ENCODE measurements at regions not wholly inside any gene's neighbourhood (a gene's known extent, or its start where the extent isn't known, plus 50 kb on each side); places are given as distances from the start of the nearest gene placed in this dataset.
A peak's percentile ranks its signal among the peaks of the same experiment; 100 is the strongest.

DNA sequence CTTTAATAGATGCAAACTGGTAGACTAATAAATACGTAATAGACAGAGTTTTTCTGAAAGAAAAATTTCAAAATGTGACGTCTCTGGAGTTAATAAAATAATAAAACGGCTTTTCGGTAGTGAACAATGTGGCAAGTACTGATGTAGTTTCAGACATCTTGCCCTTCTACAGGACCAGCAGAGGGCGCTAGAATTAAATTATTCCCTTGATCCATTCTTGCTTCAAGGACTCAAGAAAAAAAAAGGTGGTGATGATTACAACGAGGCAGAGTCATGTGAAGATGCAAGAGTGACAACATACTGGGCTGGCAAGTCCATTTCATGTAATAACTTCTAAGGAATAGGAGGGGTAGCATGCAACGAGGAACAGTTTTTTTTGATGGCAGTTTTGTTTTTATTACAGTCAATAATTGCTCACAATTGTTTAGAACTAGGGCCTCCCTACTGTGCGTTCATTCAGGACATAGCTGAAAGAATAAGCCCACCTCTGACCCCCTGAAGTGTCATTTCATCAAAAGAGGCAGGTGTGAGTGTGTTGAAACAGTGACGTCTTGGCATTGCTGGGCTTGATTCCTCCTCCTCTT, 101.0 kb upstream of the GZMB start:
- no peak for TF ChIP-seq EGR1 (IDR thresholded peaks at IDR 0.05)
- no peak for TF ChIP-seq EP300 (IDR thresholded peaks at IDR 0.05; ENCODE audit: borderline replicate concordance)
- no peak for TF ChIP-seq CREB1 (IDR thresholded peaks at IDR 0.05; ENCODE audit: low read depth)
- peak; percentile 82 for TF ChIP-seq RAD21 (IDR thresholded peaks at IDR 0.05; ENCODE audit: low read depth)
- TF ChIP-seq, protein P1, sequence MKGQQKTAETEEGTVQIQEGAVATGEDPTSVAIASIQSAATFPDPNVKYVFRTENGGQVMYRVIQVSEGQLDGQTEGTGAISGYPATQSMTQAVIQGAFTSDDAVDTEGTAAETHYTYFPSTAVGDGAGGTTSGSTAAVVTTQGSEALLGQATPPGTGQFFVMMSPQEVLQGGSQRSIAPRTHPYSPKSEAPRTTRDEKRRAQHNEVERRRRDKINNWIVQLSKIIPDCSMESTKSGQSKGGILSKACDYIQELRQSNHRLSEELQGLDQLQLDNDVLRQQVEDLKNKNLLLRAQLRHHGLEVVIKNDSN (IDR thresholded peaks at IDR 0.05) = peak; percentile 42; the same call in 1 of the 2 replicates
- TF ChIP-seq, protein P2, sequence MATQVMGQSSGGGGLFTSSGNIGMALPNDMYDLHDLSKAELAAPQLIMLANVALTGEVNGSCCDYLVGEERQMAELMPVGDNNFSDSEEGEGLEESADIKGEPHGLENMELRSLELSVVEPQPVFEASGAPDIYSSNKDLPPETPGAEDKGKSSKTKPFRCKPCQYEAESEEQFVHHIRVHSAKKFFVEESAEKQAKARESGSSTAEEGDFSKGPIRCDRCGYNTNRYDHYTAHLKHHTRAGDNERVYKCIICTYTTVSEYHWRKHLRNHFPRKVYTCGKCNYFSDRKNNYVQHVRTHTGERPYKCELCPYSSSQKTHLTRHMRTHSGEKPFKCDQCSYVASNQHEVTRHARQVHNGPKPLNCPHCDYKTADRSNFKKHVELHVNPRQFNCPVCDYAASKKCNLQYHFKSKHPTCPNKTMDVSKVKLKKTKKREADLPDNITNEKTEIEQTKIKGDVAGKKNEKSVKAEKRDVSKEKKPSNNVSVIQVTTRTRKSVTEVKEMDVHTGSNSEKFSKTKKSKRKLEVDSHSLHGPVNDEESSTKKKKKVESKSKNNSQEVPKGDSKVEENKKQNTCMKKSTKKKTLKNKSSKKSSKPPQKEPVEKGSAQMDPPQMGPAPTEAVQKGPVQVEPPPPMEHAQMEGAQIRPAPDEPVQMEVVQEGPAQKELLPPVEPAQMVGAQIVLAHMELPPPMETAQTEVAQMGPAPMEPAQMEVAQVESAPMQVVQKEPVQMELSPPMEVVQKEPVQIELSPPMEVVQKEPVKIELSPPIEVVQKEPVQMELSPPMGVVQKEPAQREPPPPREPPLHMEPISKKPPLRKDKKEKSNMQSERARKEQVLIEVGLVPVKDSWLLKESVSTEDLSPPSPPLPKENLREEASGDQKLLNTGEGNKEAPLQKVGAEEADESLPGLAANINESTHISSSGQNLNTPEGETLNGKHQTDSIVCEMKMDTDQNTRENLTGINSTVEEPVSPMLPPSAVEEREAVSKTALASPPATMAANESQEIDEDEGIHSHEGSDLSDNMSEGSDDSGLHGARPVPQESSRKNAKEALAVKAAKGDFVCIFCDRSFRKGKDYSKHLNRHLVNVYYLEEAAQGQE (IDR thresholded peaks at IDR 0.05; ENCODE audit: low read depth) = no peak

Data from Ishikawa (cell line).